ENCODE measurements at regions not wholly inside any gene's neighbourhood (a gene's known extent, or its start where the extent isn't known, plus 50 kb on each side); places are given as distances from the start of the nearest gene placed in this dataset.

- peak; percentile 41 for DNase-seq
Observed at GRCh38 chrX:40175511-40176350, 78.0 kb upstream of the BCOR start.

DNA sequence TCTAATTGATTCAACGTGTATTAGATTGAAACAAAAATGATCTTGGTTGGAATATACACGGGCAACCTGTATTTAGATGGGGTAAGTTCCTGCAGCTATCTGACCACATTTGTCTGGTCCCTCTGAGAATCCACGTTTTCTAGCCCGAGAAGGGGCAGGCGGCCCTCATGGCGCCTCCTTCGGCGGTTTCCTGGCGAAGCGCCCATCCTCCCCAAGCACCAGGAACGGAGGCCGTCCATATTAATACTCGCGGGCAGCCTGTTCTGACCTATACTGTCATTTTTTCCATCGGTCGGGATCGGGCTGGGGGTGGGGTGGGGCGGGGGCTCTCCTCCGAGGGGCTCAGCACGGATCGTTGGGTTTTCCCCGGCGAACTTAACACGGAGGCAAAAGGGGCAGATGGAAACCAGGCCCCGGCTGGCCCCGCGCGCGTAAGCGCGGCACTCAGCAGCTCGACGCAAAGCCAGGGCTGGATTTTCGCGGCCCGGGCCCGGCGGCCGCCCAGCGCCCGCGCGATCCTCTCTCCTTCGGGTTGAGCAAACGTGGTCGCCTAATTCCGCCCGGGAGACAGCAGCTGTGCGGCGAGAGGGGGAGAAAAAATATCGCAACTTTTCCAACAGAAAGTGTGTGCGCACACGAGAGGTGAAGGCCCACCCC is 77.2 kb upstream of the BCOR start:
- peak; percentile 4 for DNase-seq

- peak; percentile 8 for DNase-seq
Observed at GRCh38 chrX:40174001-40174853, 76.5 kb upstream of the BCOR start.

GRCh38 chrX:40173143-40174000 is 75.6 kb upstream of the BCOR start:
- DNase-seq = peak; percentile 7

- no peak for DNase-seq
Observed at GRCh38 chrX:40172401-40173142, 74.8 kb upstream of the BCOR start.

- no peak for DNase-seq
Observed at GRCh38 chrX:40171513-40172400, 74.0 kb upstream of the BCOR start.

DNA sequence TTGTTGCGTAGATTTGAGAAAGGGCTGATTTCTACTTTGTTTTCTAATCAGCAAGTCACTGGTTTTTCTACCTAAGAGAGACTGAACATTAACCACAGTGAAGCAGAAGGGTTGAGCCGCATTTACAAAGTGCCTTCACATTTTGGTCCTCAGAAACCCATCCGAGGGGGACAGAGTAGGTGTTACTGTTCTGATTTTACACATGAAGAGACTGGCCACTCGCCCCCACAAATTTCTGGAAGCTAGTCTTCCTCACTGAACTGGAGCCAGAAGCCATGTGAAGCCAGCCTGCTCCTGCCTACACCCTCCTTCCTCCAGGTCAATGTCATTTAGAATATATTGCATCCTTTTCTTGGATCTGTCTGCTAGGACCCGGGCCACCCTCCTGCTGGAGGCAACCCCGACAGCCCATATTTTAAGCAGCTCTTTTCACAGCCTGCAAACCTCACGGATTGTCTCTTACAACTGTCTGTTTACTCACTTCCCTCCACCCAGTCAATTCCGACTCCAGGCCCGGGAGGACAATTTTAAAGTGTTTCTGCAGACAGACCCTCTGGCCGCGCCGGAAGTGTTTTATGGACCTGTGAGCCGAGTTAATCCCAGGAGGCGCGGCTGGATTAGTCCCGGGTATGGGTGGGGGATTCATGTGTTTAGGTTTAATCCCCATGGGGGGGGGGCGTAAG is 73.2 kb upstream of the BCOR start:
- peak; percentile 10 for DNase-seq

- peak; percentile 22 for DNase-seq
Observed at GRCh38 chrX:40169193-40170101, 71.7 kb upstream of the BCOR start.

DNA sequence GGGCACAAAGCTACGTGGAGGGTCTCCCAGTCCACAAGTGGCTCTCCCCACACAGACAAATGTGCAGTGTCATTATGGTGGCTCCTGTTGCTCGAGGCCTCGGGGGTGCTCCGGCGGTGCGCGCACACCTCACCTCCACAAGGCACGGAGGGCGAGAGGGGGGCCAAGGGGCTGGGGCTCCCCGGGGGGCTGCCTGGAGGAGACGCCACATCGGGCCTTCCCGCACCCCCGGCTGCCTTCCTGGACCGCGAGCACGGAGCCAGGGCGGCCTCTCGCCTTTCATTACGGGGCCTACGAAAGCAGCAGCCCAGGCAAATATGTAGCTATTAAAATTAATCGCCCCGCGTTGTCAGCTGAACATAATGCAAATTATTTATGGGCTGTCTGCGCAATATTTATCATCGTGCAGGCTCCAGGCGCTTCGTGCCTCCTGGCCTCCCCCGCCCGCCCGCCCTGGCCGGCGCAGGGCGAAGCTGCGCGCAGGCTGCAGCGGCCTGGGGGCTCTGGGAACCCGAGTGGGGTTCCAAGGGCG is 70.8 kb upstream of the BCOR start:
- no peak for DNase-seq

DNA sequence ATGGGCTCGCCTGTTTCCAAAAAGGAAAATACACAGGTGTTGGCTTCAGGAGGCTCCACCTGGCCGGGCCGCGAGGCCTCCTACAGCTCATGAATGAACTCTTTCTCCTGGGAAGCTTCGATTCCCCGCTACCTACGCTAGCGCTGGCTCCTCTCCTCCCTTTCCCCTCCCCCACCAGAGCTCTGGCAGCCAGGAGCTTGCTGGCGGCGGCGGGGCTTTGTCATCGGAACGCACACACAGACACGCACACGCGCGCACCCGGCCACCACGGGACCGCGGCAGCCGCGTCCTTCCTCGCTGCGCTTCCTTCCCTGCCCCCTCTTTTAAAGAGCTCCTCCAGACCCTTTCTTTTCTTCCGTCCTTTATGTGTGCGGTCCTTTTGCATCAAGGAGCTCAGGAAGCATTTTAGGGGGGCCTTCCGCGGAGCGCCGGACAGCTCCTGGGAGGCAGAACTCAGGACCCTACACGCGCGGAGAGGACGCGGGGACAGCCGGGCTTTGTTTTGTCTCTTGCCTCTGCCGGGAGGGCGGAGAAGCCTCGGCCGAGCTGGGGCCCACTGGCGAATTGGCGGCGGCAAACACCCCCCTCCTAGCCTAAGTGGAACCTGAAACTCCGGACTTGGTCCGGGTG is 70.2 kb upstream of the BCOR start:
- no peak for DNase-seq

DNA sequence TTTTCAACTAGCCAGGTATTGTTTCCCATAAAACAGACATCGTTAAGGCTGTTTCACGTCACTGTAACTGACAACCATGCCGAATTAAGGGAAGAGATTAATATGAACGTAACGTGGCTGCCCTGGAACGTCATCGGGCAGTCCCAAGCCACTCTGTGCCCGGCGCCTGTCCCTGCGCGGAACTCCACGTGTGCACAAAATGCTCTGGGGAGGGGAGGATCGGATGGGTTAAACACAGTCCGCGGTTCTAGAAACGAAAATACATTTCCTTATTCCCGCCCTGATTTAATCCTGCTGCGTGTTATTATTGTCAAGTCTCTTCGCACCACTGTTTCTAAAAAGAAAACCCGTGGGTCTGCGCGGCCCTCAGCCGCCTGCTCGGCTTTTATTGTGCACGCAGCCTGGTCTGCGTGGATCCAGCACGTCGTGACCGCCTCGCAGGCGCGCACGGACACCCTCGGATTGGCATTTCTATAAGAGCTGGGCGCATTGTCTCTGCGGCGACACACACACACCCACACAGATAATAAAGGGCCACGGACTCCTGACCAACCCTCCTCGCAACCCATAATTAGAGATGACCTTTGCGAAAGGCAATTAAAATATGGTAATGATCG is 69.6 kb upstream of the BCOR start:
- no peak for DNase-seq

DNA sequence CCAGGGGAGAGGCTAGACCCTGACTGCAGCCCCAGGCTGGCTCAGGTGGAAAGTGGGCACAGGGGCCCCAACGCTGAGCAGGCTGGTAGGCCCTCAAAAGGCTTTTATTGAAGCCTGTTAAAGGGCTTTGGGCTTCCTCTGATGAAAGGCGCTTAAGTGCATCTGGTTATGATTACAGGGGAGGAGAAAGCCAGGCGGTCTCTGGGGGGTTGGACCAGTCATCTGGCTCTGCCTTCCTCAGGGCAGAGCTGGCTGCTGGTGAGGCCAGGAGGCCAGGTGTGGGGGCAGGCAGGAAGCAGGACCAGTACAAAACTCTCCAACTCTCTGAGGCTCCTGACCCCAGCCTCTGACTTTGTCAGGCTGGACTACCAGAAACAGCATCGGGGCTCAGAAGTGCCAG is 68.8 kb upstream of the BCOR start:
- DNase-seq = no peak

GRCh38 chrX:40165861-40166260 is 68.1 kb upstream of the BCOR start:
- no peak for DNase-seq

DNA sequence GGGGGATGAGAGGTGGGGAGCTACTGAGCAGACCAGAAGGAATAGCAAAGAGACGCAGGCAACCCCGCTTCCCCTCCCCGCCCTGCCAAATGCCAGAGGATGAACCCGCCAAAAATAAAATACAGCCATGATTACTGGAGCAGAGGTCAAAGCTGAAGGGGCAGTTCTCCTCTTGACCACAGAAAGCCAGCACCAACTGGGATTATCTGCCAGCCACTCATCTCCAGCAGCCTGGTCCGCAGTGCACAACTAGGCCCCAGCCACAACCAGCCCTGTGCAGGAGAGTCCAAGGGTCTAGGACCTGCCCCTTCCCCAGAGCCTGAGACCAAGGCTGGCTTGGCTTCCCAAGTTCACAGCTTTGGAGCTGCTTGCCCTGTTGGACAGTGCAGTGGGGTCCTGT is 67.4 kb upstream of the BCOR start:
- no peak for DNase-seq

DNA sequence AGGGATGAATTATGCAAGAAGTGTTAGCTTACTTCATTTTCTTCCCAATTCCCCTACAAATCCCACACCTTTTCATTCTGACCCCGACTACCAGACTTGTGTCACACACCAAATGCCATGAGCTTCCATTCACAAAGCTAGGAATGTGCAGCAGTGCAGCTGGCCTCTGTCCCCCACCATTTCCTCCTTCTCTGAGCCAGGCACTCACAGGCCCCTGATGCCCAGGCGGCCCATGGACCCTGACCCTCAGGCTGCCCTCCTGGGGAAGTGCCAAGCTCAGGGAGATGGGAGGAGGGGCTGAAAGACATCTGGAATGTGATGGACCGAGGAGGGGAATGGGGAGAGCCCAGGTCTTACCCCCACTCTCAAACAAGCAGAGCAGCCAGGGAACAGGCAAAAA is 67.0 kb upstream of the BCOR start:
- no peak for DNase-seq

GRCh38 chrX:40158036-40158706 is 60.4 kb upstream of the BCOR start:
- DNase-seq = no peak
